ENCODE measurements at regions not wholly inside any gene's neighbourhood (a gene's known extent, or its start where the extent isn't known, plus 50 kb on each side); places are given as distances from the start of the nearest gene placed in this dataset.
A peak's percentile ranks its signal among the peaks of the same experiment; 100 is the strongest.

DNA sequence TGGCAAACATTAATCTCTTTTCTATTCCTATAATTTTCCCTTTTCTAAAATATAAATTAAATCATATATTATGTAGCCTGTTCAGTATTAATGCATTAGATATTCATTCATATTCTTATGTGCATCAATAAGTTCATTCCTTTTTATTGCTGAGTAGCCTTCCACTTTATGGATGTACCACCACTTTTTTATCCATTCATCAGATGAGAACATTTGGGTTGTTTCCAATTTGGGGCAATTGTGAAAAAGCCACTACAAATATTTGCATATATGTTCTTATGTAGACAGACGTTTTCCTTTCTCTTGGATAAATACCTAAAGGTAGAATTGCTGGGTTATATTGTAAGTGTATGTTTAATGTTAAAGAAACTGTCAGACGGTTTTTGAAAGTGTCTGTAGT lies 79.4 kb upstream of the MAPK10 start:
- Histone ChIP-seq H3K4me1 (ENCODE audit: control insufficient read depth, insufficient read depth, low read length) (no peaks in the 10 kb centered on the region), H3K36me3 (ENCODE audit: control insufficient read depth, insufficient read depth, low read length) (no peaks in the 10 kb centered on the region), H3K9me3 (ENCODE audit: control insufficient read depth, low read length) (peaks cover 16% of the 10 kb centered on the region), H3K27me3 (ENCODE audit: control insufficient read depth, insufficient read depth, low read length, poor library complexity, severe bottlenecking) (no peaks in the 10 kb centered on the region), H3K27ac (ENCODE audit: low read depth, low read length) (no peak overlapping the region), H3K9ac (ENCODE audit: extremely low read depth, low read length, poor library complexity, severe bottlenecking) (no peak overlapping the region), H3K4me3 (ENCODE audit: low read length) (no peak overlapping the region)
- no peak for DNase-seq
- TF ChIP-seq, protein P1, sequence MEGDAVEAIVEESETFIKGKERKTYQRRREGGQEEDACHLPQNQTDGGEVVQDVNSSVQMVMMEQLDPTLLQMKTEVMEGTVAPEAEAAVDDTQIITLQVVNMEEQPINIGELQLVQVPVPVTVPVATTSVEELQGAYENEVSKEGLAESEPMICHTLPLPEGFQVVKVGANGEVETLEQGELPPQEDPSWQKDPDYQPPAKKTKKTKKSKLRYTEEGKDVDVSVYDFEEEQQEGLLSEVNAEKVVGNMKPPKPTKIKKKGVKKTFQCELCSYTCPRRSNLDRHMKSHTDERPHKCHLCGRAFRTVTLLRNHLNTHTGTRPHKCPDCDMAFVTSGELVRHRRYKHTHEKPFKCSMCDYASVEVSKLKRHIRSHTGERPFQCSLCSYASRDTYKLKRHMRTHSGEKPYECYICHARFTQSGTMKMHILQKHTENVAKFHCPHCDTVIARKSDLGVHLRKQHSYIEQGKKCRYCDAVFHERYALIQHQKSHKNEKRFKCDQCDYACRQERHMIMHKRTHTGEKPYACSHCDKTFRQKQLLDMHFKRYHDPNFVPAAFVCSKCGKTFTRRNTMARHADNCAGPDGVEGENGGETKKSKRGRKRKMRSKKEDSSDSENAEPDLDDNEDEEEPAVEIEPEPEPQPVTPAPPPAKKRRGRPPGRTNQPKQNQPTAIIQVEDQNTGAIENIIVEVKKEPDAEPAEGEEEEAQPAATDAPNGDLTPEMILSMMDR (conservative IDR thresholded peaks at IDR 0.05) = no peak
- peaks cover 10% of the 10 kb centered on the region for H3K9me3 Mint-ChIP-seq
- H3K27ac Mint-ChIP-seq = no peak overlapping the region
- H3K27me3 Mint-ChIP-seq (ENCODE audit: insufficient read depth) = no peaks in the 10 kb centered on the region
- H3K4me1 Mint-ChIP-seq = peaks cover 13% of the 10 kb centered on the region
- peaks cover 17% of the 10 kb centered on the region for H3K36me3 Mint-ChIP-seq (ENCODE audit: low read depth)
- 93 to 100% methylated on average over 1 to 2 of the region's 2 CpGs for WGBS, 2 experiments (ENCODE audit: insufficient coverage in 1 of 2, insufficient read length in 1 of 2)
- H3K4me3 Mint-ChIP-seq = no peak overlapping the region

DNA sequence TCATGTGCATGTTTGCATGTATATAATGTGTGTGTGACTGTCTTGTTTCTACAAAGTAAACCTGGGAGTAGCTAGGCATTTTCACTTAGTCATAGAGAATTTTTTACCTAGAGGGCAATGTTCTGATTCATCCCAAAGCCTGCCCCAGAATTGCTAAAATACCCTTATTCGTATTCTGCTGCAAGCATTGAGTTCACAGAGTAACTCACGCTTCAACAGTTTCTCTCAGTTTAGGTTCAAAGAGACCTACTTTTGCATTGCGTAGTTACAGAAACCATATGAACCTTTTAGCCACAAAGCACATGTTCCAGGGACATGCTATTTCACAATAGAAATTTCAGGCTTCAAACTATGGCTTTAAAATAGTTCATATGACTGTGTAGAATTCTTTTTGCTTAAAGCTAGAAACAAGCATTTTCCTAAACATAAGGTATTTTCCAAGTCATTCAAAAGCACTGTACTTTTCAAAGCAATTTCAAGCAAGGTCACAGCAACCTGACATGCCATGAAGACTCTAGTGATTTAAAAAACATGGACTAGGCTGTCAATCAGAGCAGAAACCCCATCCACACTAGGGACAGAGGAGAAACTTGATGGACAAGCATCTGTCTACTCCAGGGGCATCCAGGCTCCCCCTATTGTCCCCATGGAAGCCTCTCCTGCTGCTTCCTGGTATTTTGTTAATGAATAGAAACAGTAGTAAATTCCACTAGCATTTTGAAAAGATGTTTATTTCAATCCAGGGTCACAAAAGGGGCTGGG lies 81.5 kb upstream of the MAPK10 start:
- WGBS, 2 experiments (ENCODE audit: insufficient coverage in 1 of 2, insufficient read length in 1 of 2) = 74 to 81% methylated on average over 3 of the region's 3 CpGs
- Histone ChIP-seq H3K27ac (ENCODE audit: low read depth, low read length) (peak overlapping the region; percentile 72), H3K36me3 (ENCODE audit: control insufficient read depth, insufficient read depth, low read length) (no peaks in the 10 kb centered on the region), H3K27me3 (ENCODE audit: control insufficient read depth, insufficient read depth, low read length, poor library complexity, severe bottlenecking) (no peaks in the 10 kb centered on the region), H3K9me3 (ENCODE audit: control insufficient read depth, low read length) (peaks cover 36% of the 10 kb centered on the region), H3K4me1 (ENCODE audit: control insufficient read depth, insufficient read depth, low read length) (no peaks in the 10 kb centered on the region), H3K4me3 (ENCODE audit: low read length) (no peak overlapping the region), H3K9ac (ENCODE audit: extremely low read depth, low read length, poor library complexity, severe bottlenecking) (no peak overlapping the region)
- no peak overlapping the region for H3K4me3 Mint-ChIP-seq
- no peak for DNase-seq
- H3K9me3 Mint-ChIP-seq = peaks cover 27% of the 10 kb centered on the region
- H3K27me3 Mint-ChIP-seq (ENCODE audit: insufficient read depth) = no peaks in the 10 kb centered on the region
- TF ChIP-seq, protein P1 (conservative IDR thresholded peaks at IDR 0.05) = peak; percentile 59
- H3K36me3 Mint-ChIP-seq (ENCODE audit: low read depth) = peaks cover 33% of the 10 kb centered on the region
- peaks cover 13% of the 10 kb centered on the region for H3K4me1 Mint-ChIP-seq
- peak overlapping the region; percentile 41 for H3K27ac Mint-ChIP-seq

DNA sequence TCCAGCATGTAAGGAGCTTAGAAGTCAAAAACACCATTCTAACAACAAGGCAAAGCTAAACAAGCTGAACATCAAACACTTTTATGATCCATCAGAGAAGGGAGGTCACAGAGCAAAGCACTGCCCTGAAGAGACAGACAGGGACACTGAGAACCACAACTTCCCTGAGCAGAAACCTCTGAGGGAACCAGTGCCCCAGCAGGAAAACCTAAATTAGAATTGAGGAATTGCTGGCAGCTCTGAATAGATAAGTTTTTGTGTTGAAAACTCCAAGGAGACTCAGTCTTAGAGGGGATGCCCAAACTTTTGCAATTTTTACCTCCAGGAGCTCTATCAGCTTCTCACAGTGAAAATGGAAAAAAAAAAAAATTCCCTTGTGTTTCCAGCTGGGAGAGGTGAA lies 83.0 kb upstream of the MAPK10 start:
- H3K4me3 Mint-ChIP-seq = no peak overlapping the region
- peaks cover 25% of the 10 kb centered on the region for H3K4me1 Mint-ChIP-seq
- Histone ChIP-seq H3K27ac (ENCODE audit: low read depth, low read length) (peak overlapping the region; percentile 30), H3K4me1 (ENCODE audit: control insufficient read depth, insufficient read depth, low read length) (no peaks in the 10 kb centered on the region), H3K9ac (ENCODE audit: extremely low read depth, low read length, poor library complexity, severe bottlenecking) (no peak overlapping the region), H3K27me3 (ENCODE audit: control insufficient read depth, insufficient read depth, low read length, poor library complexity, severe bottlenecking) (no peaks in the 10 kb centered on the region), H3K9me3 (ENCODE audit: control insufficient read depth, low read length) (peaks cover 37% of the 10 kb centered on the region), H3K36me3 (ENCODE audit: control insufficient read depth, insufficient read depth, low read length) (no peaks in the 10 kb centered on the region), H3K4me3 (ENCODE audit: low read length) (peak overlapping the region; percentile 25)
- H3K27me3 Mint-ChIP-seq (ENCODE audit: insufficient read depth) = no peaks in the 10 kb centered on the region
- no peak overlapping the region for H3K27ac Mint-ChIP-seq
- H3K9me3 Mint-ChIP-seq = peaks cover 27% of the 10 kb centered on the region
- TF ChIP-seq, protein P1 (conservative IDR thresholded peaks at IDR 0.05) = no peak
- no peak for DNase-seq
- peaks cover 32% of the 10 kb centered on the region for H3K36me3 Mint-ChIP-seq (ENCODE audit: low read depth)
